Endodermal cell (in vitro differentiated cells): ENCODE measurements at regions not wholly inside any gene's neighbourhood (a gene's known extent, or its start where the extent isn't known, plus 50 kb on each side); places are given as distances from the start of the nearest gene placed in this dataset.

ENCODE experiments used
- DNase-seq: peaks from one replicate; pipeline ENCODE4 v3.0.0-alpha.2; 2017
- H3K27ac ChIP-seq: 2 replicates; pipeline ENCODE4 v1.5.1; 2013; ENCODE audit warnings: mild to moderate bottlenecking, low read depth, low read length, moderate library complexity
- H3K27me3 ChIP-seq: 2 replicates; pipeline ENCODE4 v1.6.1; 2013; ENCODE audit warnings: mild to moderate bottlenecking, low read length, moderate library complexity; ENCODE audit not compliant: insufficient read depth, control insufficient read depth, poor library complexity, severe bottlenecking
- H3K36me3 ChIP-seq: 2 replicates; pipeline ENCODE4 v1.7.0; 2013; ENCODE audit warnings: mild to moderate bottlenecking, low read length, moderate library complexity; ENCODE audit not compliant: control insufficient read depth, insufficient read depth
- H3K4me1 ChIP-seq: one replicate; pipeline ENCODE4 v1.7.0; 2013; ENCODE audit warnings: low read length; ENCODE audit not compliant: control insufficient read depth, insufficient read depth
- H3K4me3 ChIP-seq: 2 replicates; pipeline ENCODE4 v1.5.1; 2013; ENCODE audit warnings: mild to moderate bottlenecking, low read length, moderate library complexity
- H3K9ac ChIP-seq: 2 replicates; pipeline ENCODE4 v1.6.1; 2013; ENCODE audit warnings: mild to moderate bottlenecking, low read length, moderate library complexity; ENCODE audit not compliant: poor library complexity, severe bottlenecking; ENCODE audit errors: extremely low read depth
- H3K9me3 ChIP-seq: 2 replicates; pipeline ENCODE4 v1.6.1; 2013; ENCODE audit warnings: mild to moderate bottlenecking, low read length, moderate library complexity; ENCODE audit not compliant: control insufficient read depth
- H3K27ac Mint-ChIP-seq: 2 replicates; pipeline ENCODE4 v1.8.0; 2020; ENCODE audit warnings: mixed read lengths
- H3K27me3 Mint-ChIP-seq: 2 replicates; pipeline ENCODE4 v1.8.0; 2021; ENCODE audit warnings: mild to moderate bottlenecking, mixed read lengths; ENCODE audit not compliant: insufficient read depth
- H3K36me3 Mint-ChIP-seq: 2 replicates; pipeline ENCODE4 v1.8.0; 2020; ENCODE audit warnings: low read depth, mixed read lengths
- H3K4me1 Mint-ChIP-seq: 2 replicates; pipeline ENCODE4 v1.8.0; 2020; ENCODE audit warnings: mixed read lengths
- H3K4me3 Mint-ChIP-seq: 2 replicates; pipeline ENCODE4 v1.8.0; 2020; ENCODE audit warnings: mild to moderate bottlenecking, moderate library complexity, mixed read lengths
- H3K9me3 Mint-ChIP-seq: 2 replicates; pipeline ENCODE4 v1.8.0; 2020; ENCODE audit warnings: mild to moderate bottlenecking, mixed read lengths
- WGBS, 2 experiments: methylation state at CpG; one replicate each; pipeline versions ENCODE4 v1.1.5 to v1.1.7; 2013; ENCODE audit warnings: missing lambda C conversion rate in 2 of 2, mixed read lengths in 1 of 2; ENCODE audit not compliant: insufficient coverage in 1 of 2, insufficient read length in 1 of 2; 5-methylcytosine and 5-hydroxymethylcytosine counted together
- TF ChIP-seq, protein P1 (sequence below): fragments of 200-600 bp; sonication (generic); conservative IDR thresholded peaks from 2 replicates; pipeline ENCODE4 v1.5.0; 2021; ENCODE audit warnings: antibody characterized with exemption, mild to moderate bottlenecking

DNA sequence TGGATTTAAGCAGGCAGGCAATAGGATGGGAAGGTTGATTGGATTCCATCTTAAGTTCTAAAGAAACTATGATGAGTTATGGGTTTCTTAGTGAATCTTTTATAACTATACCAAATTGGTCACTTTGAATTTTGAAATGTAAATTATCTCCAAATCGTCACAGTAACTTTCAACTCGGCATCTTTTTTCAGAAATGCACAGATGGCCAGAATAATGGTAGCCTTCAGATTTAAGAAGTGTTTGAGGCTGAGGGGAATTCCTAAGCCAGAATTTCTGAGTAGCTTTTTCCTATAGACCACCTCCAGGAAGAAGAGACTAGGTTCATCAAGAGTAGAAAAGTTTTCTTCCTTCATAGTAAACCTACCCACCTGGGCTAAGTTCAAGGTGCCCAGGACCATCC is 663.7 kb upstream of the TENM3 start:
- Histone ChIP-seq H3K27me3 (no peaks in the 10 kb centered on the region), H3K4me1 (no peaks in the 10 kb centered on the region), H3K4me3 (no peak overlapping the region), H3K9ac (no peak overlapping the region), H3K9me3 (no peaks in the 10 kb centered on the region), H3K27ac (no peak overlapping the region), H3K36me3 (no peaks in the 10 kb centered on the region)
- no peaks in the 10 kb centered on the region for H3K36me3 Mint-ChIP-seq
- H3K27me3 Mint-ChIP-seq = no peaks in the 10 kb centered on the region
- TF ChIP-seq, protein P1, sequence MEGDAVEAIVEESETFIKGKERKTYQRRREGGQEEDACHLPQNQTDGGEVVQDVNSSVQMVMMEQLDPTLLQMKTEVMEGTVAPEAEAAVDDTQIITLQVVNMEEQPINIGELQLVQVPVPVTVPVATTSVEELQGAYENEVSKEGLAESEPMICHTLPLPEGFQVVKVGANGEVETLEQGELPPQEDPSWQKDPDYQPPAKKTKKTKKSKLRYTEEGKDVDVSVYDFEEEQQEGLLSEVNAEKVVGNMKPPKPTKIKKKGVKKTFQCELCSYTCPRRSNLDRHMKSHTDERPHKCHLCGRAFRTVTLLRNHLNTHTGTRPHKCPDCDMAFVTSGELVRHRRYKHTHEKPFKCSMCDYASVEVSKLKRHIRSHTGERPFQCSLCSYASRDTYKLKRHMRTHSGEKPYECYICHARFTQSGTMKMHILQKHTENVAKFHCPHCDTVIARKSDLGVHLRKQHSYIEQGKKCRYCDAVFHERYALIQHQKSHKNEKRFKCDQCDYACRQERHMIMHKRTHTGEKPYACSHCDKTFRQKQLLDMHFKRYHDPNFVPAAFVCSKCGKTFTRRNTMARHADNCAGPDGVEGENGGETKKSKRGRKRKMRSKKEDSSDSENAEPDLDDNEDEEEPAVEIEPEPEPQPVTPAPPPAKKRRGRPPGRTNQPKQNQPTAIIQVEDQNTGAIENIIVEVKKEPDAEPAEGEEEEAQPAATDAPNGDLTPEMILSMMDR = no peak
- H3K4me3 Mint-ChIP-seq = no peak overlapping the region
- H3K9me3 Mint-ChIP-seq = no peaks in the 10 kb centered on the region
- no peak for DNase-seq
- H3K27ac Mint-ChIP-seq = no peak overlapping the region
- peaks cover 1% of the 10 kb centered on the region for H3K4me1 Mint-ChIP-seq
- 97 to 100% methylated on average over 2 of the region's 2 CpGs for WGBS, 2 experiments

- no peak overlapping the region for H3K27ac ChIP-seq
These were observed 661.2 kb upstream of the TENM3 start for GRCh38 chr4:181581983-181582382.

GRCh38 chr4:181582595-181582994 is 660.6 kb upstream of the TENM3 start:
- no peak for DNase-seq
- WGBS, 2 experiments = 96 to 98% methylated on average over 2 to 4 of the region's 4 CpGs
- Mint-ChIP-seq H3K36me3 (no peaks in the 10 kb centered on the region), H3K4me1 (peaks cover 1% of the 10 kb centered on the region), H3K27ac (no peak overlapping the region), H3K4me3 (no peak overlapping the region), H3K27me3 (no peaks in the 10 kb centered on the region), H3K9me3 (no peaks in the 10 kb centered on the region)
- Histone ChIP-seq H3K9me3 (no peaks in the 10 kb centered on the region), H3K27me3 (no peaks in the 10 kb centered on the region), H3K4me1 (no peaks in the 10 kb centered on the region), H3K9ac (no peak overlapping the region), H3K4me3 (no peak overlapping the region), H3K27ac (no peak overlapping the region), H3K36me3 (no peaks in the 10 kb centered on the region)
- TF ChIP-seq, protein P1 = peak; percentile 60

More at GRCh38 chr4:181581983-181582382, 661.2 kb upstream of the TENM3 start:
- no peak overlapping the region for H3K27ac Mint-ChIP-seq
- H3K4me3 ChIP-seq = no peak overlapping the region
- H3K36me3 ChIP-seq = no peaks in the 10 kb centered on the region
- no peaks in the 10 kb centered on the region for H3K27me3 Mint-ChIP-seq
- H3K9me3 Mint-ChIP-seq = no peaks in the 10 kb centered on the region
- no peaks in the 10 kb centered on the region for H3K36me3 Mint-ChIP-seq
- TF ChIP-seq, protein P1 = no peak
- no peak for DNase-seq
- H3K4me1 ChIP-seq = no peaks in the 10 kb centered on the region
- 82 to 90% methylated on average over 3 to 4 of the region's 4 CpGs for WGBS, 2 experiments
- H3K9ac ChIP-seq = no peak overlapping the region
- H3K9me3 ChIP-seq = no peaks in the 10 kb centered on the region
- no peaks in the 10 kb centered on the region for H3K27me3 ChIP-seq
- no peak overlapping the region for H3K4me3 Mint-ChIP-seq
- H3K4me1 Mint-ChIP-seq = peaks cover 1% of the 10 kb centered on the region
